Activated naive CD8-positive, alpha-beta T cell treated with anti-CD3 and anti-CD28 coated beads, Interleukin-2, amount 10 ng/mL, durations not matched to agents 7 days and 5 days (primary cell): ENCODE measurements at regions not wholly inside any gene's neighbourhood (a gene's known extent, or its start where the extent isn't known, plus 50 kb on each side); places are given as distances from the start of the nearest gene placed in this dataset.

Experiments
- ATAC-seq: fragments of 150-1000 bp; cut with Tn5 transposase; one replicate; pipeline ENCODE4 v1.10.0; 2021; ENCODE audit warnings: low read depth, moderate library complexity
- POLR2A ChIA-PET: fragments of 350-600 bp; sonication (Branson Sonifier 250); formaldehyde crosslinking; loops from one replicate; lab custom pipeline; 2021; ENCODE audit warnings: antibody characterized with exemption; lab: Charles Lee
- DNase-seq: peaks from one replicate; pipeline ENCODE4 v3.0.0; 2021
- H3K27ac Mint-ChIP-seq: one replicate; pipeline ENCODE4 v1.8.0; 2022; ENCODE audit warnings: mild to moderate bottlenecking, mixed read lengths
- H3K27me3 Mint-ChIP-seq: one replicate; pipeline ENCODE4 v1.8.0; 2022; ENCODE audit warnings: mild to moderate bottlenecking, moderate library complexity, mixed read lengths
- H3K36me3 Mint-ChIP-seq: one replicate; pipeline ENCODE4 v1.8.0; 2021; ENCODE audit warnings: mild to moderate bottlenecking, mixed read lengths
- H3K4me1 Mint-ChIP-seq: one replicate; pipeline ENCODE4 v1.8.0; 2021; ENCODE audit warnings: mixed read lengths
- H3K4me3 Mint-ChIP-seq: one replicate; pipeline ENCODE4 v1.8.0; 2022; ENCODE audit warnings: mild to moderate bottlenecking, moderate library complexity, mixed read lengths
- H3K9me3 Mint-ChIP-seq: one replicate; pipeline ENCODE4 v1.8.0; 2021; ENCODE audit warnings: mixed read lengths

GRCh38 chr9:88672874-88673689 lies 138.1 kb downstream of the NXNL2 start:
- Mint-ChIP-seq H3K27ac (no peak overlapping the region), H3K4me1 (no peaks in the 10 kb centered on the region), H3K9me3 (no peaks in the 10 kb centered on the region), H3K36me3 (no peaks in the 10 kb centered on the region), H3K27me3 (peaks cover 9% of the 10 kb centered on the region), H3K4me3 (no peak overlapping the region)
- ATAC-seq (no peak), DNase-seq (no peak)
- POLR2A ChIA-PET, result no interaction called here

GRCh38 chr9:88673886-88674285 lies 138.9 kb downstream of the NXNL2 start:
- no peak overlapping the region for H3K4me3 Mint-ChIP-seq
- H3K9me3 Mint-ChIP-seq, result no peaks in the 10 kb centered on the region
- H3K27me3 Mint-ChIP-seq, result peaks cover 9% of the 10 kb centered on the region
- no peak for ATAC-seq
- DNase-seq, result no peak
- H3K27ac Mint-ChIP-seq, result no peak overlapping the region
- no peaks in the 10 kb centered on the region for H3K4me1 Mint-ChIP-seq
- POLR2A ChIA-PET, result no interaction called here
- no peaks in the 10 kb centered on the region for H3K36me3 Mint-ChIP-seq

GRCh38 chr9:88676644-88677043 lies 141.7 kb downstream of the NXNL2 start:
- Mint-ChIP-seq H3K27ac (no peak overlapping the region), H3K9me3 (no peaks in the 10 kb centered on the region), H3K4me3 (no peak overlapping the region), H3K27me3 (peaks cover 3% of the 10 kb centered on the region), H3K36me3 (no peaks in the 10 kb centered on the region), H3K4me1 (no peaks in the 10 kb centered on the region)
- POLR2A ChIA-PET, result no interaction called here
- no peak for DNase-seq
- ATAC-seq, result no peak

GRCh38 chr9:88678008-88678407 lies 143.0 kb downstream of the NXNL2 start:
- Mint-ChIP-seq H3K4me3 (no peak overlapping the region), H3K9me3 (no peaks in the 10 kb centered on the region), H3K27ac (no peak overlapping the region), H3K36me3 (no peaks in the 10 kb centered on the region), H3K4me1 (no peaks in the 10 kb centered on the region), H3K27me3 (peaks cover 3% of the 10 kb centered on the region)
- no peak for ATAC-seq
- POLR2A ChIA-PET, result no interaction called here
- no peak for DNase-seq

- DNase-seq (no peak), ATAC-seq (no peak)
- Mint-ChIP-seq H3K9me3 (no peaks in the 10 kb centered on the region), H3K4me1 (no peaks in the 10 kb centered on the region), H3K27ac (no peak overlapping the region), H3K27me3 (peaks cover 3% of the 10 kb centered on the region), H3K4me3 (no peak overlapping the region), H3K36me3 (no peaks in the 10 kb centered on the region)
- POLR2A ChIA-PET, result no interaction called here
Observed at GRCh38 chr9:88678431-88678830, 143.5 kb downstream of the NXNL2 start.

- H3K36me3 Mint-ChIP-seq, result no peaks in the 10 kb centered on the region
- H3K27me3 Mint-ChIP-seq, result peaks cover 3% of the 10 kb centered on the region
- DNase-seq, result no peak
- no peak overlapping the region for H3K4me3 Mint-ChIP-seq
- H3K27ac Mint-ChIP-seq, result no peak overlapping the region
- POLR2A ChIA-PET, result no interaction called here
- H3K4me1 Mint-ChIP-seq, result no peaks in the 10 kb centered on the region
- ATAC-seq, result no peak
- H3K9me3 Mint-ChIP-seq, result no peaks in the 10 kb centered on the region
Observed at GRCh38 chr9:88680041-88680440, 145.1 kb downstream of the NXNL2 start.

- no peak for DNase-seq
- Mint-ChIP-seq H3K27ac (no peak overlapping the region), H3K9me3 (no peaks in the 10 kb centered on the region), H3K4me3 (no peak overlapping the region), H3K4me1 (no peaks in the 10 kb centered on the region), H3K36me3 (no peaks in the 10 kb centered on the region), H3K27me3 (peaks cover 3% of the 10 kb centered on the region)
- no peak for ATAC-seq
- POLR2A ChIA-PET, result no interaction called here
Observed at GRCh38 chr9:88680505-88681160, 145.7 kb downstream of the NXNL2 start.

- Mint-ChIP-seq H3K9me3 (no peaks in the 10 kb centered on the region), H3K27ac (no peak overlapping the region), H3K4me3 (no peak overlapping the region), H3K4me1 (no peaks in the 10 kb centered on the region), H3K27me3 (peaks cover 3% of the 10 kb centered on the region), H3K36me3 (no peaks in the 10 kb centered on the region)
- ATAC-seq, result no peak
- no peak for DNase-seq
- POLR2A ChIA-PET, result no interaction called here
Observed at GRCh38 chr9:88681434-88681833, 146.5 kb downstream of the NXNL2 start.

GRCh38 chr9:88682431-88682831 lies 147.5 kb downstream of the NXNL2 start:
- no peak overlapping the region for H3K27ac Mint-ChIP-seq
- POLR2A ChIA-PET, result no interaction called here

GRCh38 chr9:88684046-88684445 lies 149.1 kb downstream of the NXNL2 start:
- POLR2A ChIA-PET, result no interaction called here
- no peaks in the 10 kb centered on the region for H3K36me3 Mint-ChIP-seq
- no peak overlapping the region for H3K27ac Mint-ChIP-seq
- DNase-seq (no peak), ATAC-seq (no peak)
- no peaks in the 10 kb centered on the region for H3K9me3 Mint-ChIP-seq
- no peaks in the 10 kb centered on the region for H3K4me1 Mint-ChIP-seq
- H3K27me3 Mint-ChIP-seq, result peaks cover 1% of the 10 kb centered on the region
- H3K4me3 Mint-ChIP-seq, result no peak overlapping the region

More at GRCh38 chr9:88682431-88682831, 147.5 kb downstream of the NXNL2 start:
- Mint-ChIP-seq H3K36me3 (no peaks in the 10 kb centered on the region), H3K9me3 (no peaks in the 10 kb centered on the region), H3K4me3 (no peak overlapping the region), H3K27me3 (peaks cover 3% of the 10 kb centered on the region), H3K4me1 (no peaks in the 10 kb centered on the region)
- DNase-seq (no peak), ATAC-seq (no peak)

- Mint-ChIP-seq H3K4me3 (no peak overlapping the region), H3K4me1 (no peaks in the 10 kb centered on the region), H3K9me3 (no peaks in the 10 kb centered on the region), H3K27ac (no peak overlapping the region), H3K36me3 (no peaks in the 10 kb centered on the region), H3K27me3 (peaks cover 2% of the 10 kb centered on the region)
- no peak for ATAC-seq
- POLR2A ChIA-PET, result no interaction called here
- no peak for DNase-seq
Observed at GRCh38 chr9:88684845-88685244, 149.9 kb downstream of the NXNL2 start.

- Mint-ChIP-seq H3K9me3 (no peaks in the 10 kb centered on the region), H3K36me3 (no peaks in the 10 kb centered on the region), H3K4me3 (no peak overlapping the region), H3K27me3 (peaks cover 2% of the 10 kb centered on the region), H3K4me1 (no peaks in the 10 kb centered on the region), H3K27ac (no peak overlapping the region)
- DNase-seq (no peak), ATAC-seq (no peak)
- POLR2A ChIA-PET, result no interaction called here
Observed at GRCh38 chr9:88685966-88686365, 151.0 kb downstream of the NXNL2 start.

- Mint-ChIP-seq H3K36me3 (no peaks in the 10 kb centered on the region), H3K4me3 (no peak overlapping the region), H3K27ac (no peak overlapping the region), H3K27me3 (peaks cover 6% of the 10 kb centered on the region), H3K4me1 (no peaks in the 10 kb centered on the region), H3K9me3 (peaks cover 2% of the 10 kb centered on the region)
- POLR2A ChIA-PET, result no interaction called here
- ATAC-seq (no peak), DNase-seq (no peak)
Observed at GRCh38 chr9:88689509-88690298, 154.7 kb downstream of the NXNL2 start.
